ENCODE measurements at regions not wholly inside any gene's neighbourhood (a gene's known extent, or its start where the extent isn't known, plus 50 kb on each side); places are given as distances from the start of the nearest gene placed in this dataset.

DNA sequence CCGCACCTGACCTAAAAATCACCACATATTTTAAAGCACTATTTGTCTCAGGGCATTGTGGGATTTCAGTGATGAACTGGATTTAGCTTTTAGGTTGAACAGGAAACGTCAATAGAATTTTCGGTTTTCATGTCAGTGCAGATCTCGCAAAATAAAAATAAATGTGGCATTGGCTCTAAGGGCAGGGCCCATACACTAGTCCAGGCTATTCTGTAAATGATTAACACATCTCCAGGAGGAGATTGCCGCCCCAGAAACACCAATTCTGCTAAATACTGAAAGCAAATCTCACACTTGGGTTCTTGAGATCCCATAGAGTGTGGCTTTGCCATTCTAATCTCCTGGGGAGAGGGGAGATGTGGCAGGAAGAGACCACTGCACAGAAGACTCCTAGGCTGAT lies 1494.0 kb upstream of the TMEM132C start:
- TF ChIP-seq, protein P1, sequence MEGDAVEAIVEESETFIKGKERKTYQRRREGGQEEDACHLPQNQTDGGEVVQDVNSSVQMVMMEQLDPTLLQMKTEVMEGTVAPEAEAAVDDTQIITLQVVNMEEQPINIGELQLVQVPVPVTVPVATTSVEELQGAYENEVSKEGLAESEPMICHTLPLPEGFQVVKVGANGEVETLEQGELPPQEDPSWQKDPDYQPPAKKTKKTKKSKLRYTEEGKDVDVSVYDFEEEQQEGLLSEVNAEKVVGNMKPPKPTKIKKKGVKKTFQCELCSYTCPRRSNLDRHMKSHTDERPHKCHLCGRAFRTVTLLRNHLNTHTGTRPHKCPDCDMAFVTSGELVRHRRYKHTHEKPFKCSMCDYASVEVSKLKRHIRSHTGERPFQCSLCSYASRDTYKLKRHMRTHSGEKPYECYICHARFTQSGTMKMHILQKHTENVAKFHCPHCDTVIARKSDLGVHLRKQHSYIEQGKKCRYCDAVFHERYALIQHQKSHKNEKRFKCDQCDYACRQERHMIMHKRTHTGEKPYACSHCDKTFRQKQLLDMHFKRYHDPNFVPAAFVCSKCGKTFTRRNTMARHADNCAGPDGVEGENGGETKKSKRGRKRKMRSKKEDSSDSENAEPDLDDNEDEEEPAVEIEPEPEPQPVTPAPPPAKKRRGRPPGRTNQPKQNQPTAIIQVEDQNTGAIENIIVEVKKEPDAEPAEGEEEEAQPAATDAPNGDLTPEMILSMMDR (IDR thresholded peaks at IDR 0.05; ENCODE audit: low read length): no peak
- TF ChIP-seq EZH2 (IDR thresholded peaks at IDR 0.05; ENCODE audit: borderline replicate concordance, low read length): no peak
